GM18511 (cell line): ENCODE measurements at regions not wholly inside any gene's neighbourhood (a gene's known extent, or its start where the extent isn't known, plus 50 kb on each side); places are given as distances from the start of the nearest gene placed in this dataset.
"Not testable (repeated sequence)": the region's sequence is repeated elsewhere in the genome, so short reads cannot be mapped to it uniquely, and the experiment has no call there.

Experiments
- ATAC-seq: cut with Tn5 transposase; IDR thresholded peaks from one replicate; pipeline ENCODE4 v1.9.1; 2021; ENCODE audit warnings: mild to moderate bottlenecking, moderate library complexity; ENCODE audit not compliant: unreplicated experiment

GRCh38 chr1:81738875-81739274 lies 61.9 kb upstream of the ADGRL2 start:
- ATAC-seq: no peak

DNA sequence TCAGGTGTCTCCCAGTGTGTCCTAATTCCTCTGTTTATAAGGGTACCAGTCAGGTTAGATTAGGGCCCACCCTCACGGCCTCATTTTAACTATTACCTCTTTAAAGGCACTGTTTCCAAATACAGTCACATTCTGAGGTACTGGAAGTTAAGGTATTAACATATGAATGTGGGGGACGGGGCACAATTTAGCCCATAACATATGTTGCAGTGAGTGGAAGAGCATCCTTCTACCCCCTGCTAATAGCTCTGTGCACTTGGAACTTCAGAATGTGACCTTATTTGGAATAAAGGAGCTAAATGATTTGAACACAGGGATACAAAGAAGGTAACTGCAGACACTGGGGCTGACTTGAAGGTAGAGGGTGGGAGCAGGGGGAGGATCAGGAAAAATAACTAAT lies 67.3 kb upstream of the ADGRL2 start:
- ATAC-seq: no peak

DNA sequence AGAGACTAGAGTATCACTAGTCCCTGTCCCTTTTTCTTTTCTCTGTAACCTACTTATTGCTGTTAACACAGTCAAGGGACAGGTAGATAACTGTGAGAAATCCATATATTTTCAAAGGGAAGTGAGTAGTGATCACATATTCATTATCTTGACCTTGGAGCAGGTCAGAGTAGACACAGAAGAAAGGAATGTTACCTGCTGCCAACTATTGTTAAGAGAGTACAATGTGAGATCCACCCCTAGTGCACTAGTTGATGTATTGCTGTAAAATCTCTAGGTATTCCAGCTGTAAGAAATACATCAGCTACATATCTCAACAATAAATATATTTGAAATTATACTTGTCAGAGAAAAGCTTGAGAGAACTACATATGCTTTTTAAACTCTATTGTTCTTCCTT lies 68.7 kb upstream of the ADGRL2 start:
- no peak for ATAC-seq

- peak; percentile 67 for ATAC-seq
These were observed 69.9 kb upstream of the ADGRL2 start for GRCh38 chr1:81730881-81731280.

GRCh38 chr1:81730299-81730698 lies 70.4 kb upstream of the ADGRL2 start:
- ATAC-seq: peak; percentile 46

DNA sequence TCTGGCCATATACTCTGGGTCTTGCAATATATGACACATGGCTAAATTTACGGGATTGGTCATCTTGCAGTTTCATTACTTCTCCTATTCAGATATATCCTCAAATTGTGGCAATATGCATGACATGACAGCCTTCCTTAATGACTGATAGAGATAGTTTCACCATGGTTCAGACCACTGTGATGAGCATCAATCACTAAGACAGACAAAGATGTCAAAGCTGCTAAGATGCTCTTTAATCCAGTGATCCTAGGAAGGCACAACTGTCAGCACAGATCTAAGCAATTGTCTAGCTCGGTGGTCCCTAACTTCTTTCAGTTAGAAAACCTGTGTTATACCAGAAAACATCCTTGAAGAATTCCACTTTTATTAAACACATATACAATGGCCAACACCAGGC lies 70.9 kb upstream of the ADGRL2 start:
- no peak for ATAC-seq

DNA sequence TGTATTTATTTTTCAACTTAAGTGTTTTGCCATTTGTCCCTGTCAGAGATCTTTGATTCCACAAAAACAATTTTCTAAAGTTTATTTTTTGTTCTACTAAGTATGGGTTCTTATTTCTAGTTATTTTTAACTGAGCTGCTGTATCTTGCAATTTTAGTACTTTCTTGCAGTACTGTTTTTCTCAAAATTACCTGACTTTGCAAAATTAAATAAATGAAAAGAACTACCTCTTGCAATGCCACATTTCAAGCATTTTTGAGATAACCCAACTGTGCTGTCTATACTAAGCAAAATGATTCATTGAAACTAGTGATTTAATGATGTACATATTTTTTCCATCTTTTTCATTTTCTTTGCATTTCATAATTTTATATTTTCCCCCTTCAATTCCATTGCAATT lies 71.5 kb upstream of the ADGRL2 start:
- ATAC-seq: no peak

DNA sequence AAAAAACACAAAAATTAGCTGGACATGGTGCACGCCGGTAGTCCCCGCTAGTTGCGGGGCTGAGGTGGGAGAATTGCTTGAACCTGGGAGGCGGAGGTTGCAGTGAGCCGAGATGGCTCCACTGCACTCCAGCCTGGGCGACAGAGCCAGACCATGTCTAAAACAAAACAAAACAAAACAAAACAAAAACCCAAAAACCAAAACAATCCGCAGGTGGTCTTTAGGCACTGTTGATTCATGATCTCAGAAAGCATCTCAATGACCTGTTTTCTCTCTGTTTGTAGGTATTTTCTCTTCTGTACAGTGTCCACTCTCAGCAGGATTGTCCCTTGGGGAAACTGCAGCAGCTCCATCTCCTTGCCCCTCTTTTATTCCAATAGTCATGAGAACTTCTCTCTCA lies 74.9 kb upstream of the ADGRL2 start:
- no peak for ATAC-seq

GRCh38 chr1:81722631-81723328 lies 78.0 kb upstream of the ADGRL2 start:
- not testable (repeated sequence) for ATAC-seq

- ATAC-seq: not testable (repeated sequence)
These were observed 80.5 kb upstream of the ADGRL2 start for GRCh38 chr1:81720256-81720655.

DNA sequence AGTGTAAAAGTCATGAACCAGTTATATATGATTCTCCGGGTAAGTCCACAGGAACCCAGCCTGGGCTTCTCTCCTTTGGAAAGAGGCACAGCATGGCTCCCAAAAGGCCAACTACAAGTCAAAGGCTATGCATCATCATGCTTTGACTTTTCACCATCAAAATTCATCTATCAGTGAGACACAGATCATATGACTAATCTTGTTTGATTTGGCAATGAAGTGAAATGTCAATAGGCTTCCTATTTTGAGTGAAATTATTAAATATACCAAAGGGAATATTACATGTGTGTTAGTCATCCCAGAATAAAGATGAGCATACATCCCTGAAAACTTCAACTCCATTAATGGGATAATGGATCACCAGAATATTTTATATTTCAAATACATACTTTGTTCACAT lies 83.5 kb upstream of the ADGRL2 start:
- ATAC-seq: no peak

- no peak for ATAC-seq
These were observed 85.3 kb upstream of the ADGRL2 start for GRCh38 chr1:81715391-81715790.

DNA sequence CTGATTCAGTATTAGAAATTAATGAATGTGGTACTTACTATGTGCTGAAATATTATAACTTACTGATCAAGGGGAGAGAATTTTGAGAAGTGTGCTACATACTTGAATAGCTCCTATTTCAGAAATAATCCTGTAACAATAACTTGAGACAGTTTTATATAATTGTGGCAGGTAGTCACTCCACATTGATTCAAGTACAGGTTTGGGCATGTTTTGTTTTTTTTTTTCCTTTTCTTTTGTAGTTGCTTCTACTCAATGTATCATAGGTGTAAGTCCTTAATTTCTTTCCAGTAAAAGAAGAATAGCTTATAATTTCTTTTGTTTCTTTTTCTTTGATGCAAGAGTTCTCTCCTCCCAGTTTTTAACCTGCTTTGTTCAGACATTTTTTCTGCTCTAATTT lies 86.1 kb upstream of the ADGRL2 start:
- no peak for ATAC-seq

GRCh38 chr1:81712425-81712824 lies 88.3 kb upstream of the ADGRL2 start:
- ATAC-seq: no peak

DNA sequence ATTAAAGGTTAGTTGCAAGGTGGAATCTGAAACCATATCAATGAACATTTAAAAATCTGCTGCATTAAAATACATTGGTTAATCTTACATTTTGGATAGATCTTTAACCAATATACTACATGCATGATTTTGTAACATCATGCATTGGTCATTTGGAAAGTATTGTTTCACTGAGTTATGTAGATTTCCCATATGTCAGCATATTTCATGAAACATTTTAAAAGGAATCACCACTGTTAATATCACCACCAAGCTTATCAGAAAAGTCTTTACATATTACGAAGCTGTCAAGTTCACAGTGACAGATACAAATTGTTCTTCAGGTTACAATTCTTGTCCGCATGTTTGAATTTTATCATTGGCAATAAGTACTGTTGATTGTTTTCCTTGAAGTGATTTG lies 89.9 kb upstream of the ADGRL2 start:
- ATAC-seq: no peak

DNA sequence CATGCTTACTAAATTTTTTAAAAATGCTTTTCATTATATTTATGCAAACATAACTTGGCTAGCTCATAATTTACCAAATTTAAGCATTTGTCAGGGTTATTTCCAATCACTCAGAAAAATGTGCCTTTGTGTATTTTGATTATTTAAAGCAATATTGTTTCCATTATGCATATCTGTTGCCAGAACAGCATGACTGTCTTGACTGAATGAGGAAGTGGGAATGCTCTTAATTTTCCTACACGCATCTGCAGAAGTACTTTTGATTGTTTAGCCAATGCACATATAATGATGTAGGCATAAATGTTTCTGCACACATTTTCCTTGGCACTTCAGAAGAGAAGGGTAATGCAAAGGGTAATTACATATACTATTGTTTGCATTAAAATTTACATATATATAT lies 92.5 kb upstream of the ADGRL2 start:
- no peak for ATAC-seq

- ATAC-seq: no peak
These were observed 93.9 kb upstream of the ADGRL2 start for GRCh38 chr1:81706650-81707435.

DNA sequence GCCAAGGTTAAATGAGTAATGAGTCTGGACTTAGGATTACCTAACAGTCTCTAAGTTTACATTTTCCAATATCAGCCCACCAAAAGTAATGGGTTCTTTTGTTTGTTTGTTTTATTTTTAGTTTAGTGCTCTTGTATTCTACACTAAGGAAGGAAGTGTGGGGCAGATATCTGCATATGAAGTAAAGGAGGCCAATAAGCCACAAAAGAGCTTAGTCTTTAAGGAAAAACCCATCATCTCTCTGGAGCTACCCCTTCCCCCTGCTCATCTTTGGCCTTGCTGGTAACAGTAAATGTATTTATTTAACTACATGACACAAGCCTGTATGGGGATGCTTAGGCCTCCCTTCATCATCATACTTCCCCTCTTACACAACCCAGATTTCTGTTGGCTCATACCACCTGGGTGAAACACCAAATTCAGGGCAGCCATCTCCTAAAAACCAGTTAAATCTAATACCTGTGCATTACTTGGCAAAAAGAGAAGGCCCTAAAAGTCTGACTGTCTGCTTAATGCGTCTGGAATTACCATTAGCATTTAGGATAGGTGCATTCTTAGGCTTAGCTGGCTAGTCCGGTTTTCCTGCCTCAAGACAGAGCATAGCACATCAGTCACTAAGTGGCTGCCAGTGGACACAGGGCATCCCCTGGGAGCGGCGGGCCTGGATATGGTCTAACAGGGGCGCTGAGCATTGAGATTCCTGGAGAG lies 96.8 kb upstream of the ADGRL2 start:
- no peak for ATAC-seq

- ATAC-seq: no peak
These were observed 97.4 kb upstream of the ADGRL2 start for GRCh38 chr1:81703391-81703755.

- ATAC-seq: no peak
These were observed 97.8 kb upstream of the ADGRL2 start for GRCh38 chr1:81702903-81703302.

GRCh38 chr1:81702079-81702715 lies 98.5 kb upstream of the ADGRL2 start:
- ATAC-seq: no peak
